ENCODE measurements at regions not wholly inside any gene's neighbourhood (a gene's known extent, or its start where the extent isn't known, plus 50 kb on each side); places are given as distances from the start of the nearest gene placed in this dataset.
"Not testable (repeated sequence)": the region's sequence is repeated elsewhere in the genome, so short reads cannot be mapped to it uniquely, and the experiment has no call there.

DNA sequence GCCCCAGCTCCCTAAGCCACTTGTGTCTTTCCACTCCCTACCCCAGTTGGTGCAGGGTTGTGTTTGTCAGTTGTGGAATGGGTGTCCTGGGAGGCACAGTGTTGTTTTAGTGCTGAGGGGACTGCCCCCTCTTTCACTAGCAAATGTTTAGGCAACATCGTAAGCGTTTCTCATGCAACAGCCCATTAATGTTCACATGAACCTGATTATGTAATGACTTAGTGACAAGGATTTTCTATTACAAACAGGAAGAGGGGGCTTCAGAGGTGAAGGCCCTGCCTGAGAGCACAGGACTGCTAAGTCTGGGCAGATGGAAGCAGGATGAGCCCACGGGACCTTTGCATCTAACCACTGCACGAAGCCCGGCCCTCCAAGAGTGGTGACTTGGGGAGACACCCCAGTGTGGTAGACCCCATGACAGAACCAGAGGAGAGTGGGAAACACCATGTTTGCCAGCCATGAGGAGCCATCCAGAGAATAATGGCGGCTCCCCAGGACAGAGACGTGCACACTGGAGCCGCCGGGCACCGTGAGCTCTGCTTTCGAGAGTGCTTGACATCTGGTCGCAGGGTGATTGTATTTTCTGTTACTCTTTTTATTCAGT lies 339.7 kb downstream of the THBS2 start:
- in situ Hi-C loops (cut with HindIII; ENCODE audit: low pct_ligation_motif_present, low pct_unique_long_range_greater_than_20kb, low sequenced_read_pairs) = no loop called here

DNA sequence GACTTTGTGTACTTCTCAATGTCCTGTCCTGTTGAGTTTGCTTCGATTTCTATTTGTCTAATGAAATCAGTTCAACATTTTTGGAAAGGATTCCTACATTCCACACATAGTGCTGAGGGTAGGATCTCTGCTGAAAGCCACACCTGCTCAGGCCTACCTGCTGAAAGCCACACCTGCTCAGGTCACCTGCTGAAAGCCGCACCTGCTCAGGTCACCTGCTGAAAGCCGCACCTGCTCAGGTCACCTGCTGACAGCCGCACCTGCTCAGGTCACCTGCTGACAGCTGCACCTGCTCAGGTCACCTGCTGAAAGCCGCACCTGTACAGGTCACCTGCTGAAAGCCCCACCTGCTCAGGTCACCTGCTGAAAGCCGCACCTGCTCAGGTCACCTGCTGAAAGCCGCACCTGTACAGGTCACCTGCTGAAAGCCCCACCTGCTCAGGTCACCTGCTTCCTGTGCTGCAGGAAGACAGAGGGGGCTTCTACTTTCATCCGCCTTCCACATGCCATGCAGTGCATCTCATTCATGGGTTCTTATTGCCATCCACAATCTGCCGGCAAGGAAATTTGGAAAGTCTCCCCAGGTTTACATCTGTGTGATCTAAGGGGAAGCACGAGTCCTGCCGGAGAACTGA lies 340.3 kb downstream of the THBS2 start:
- in situ Hi-C loops (cut with HindIII; ENCODE audit: low pct_ligation_motif_present, low pct_unique_long_range_greater_than_20kb, low sequenced_read_pairs); DNase-seq: not testable (repeated sequence)

More for the DNA sequence above, 339.7 kb downstream of the THBS2 start:
- no peak for DNase-seq

DNA sequence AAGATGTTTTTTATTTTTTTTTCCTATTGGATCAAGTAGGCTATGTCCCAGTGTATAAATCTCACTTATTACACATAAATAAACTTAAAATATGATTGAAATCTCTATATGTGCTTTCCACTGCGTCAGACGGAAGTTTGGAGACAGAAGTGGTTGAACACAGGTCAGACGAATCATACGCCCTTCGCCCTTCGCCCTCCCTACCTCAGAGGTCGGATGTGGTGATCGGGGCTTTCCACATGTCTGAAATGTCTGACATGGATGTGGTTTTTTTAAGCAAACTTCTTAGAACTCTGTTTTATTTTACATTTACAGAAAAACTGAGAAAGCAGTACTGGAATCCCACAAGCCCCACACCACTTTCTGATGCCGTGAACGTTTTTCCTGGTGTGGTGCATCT lies 344.4 kb downstream of the THBS2 start:
- no peak for DNase-seq
- in situ Hi-C loops (cut with HindIII; ENCODE audit: low pct_ligation_motif_present, low pct_unique_long_range_greater_than_20kb, low sequenced_read_pairs) = no loop called here

DNA sequence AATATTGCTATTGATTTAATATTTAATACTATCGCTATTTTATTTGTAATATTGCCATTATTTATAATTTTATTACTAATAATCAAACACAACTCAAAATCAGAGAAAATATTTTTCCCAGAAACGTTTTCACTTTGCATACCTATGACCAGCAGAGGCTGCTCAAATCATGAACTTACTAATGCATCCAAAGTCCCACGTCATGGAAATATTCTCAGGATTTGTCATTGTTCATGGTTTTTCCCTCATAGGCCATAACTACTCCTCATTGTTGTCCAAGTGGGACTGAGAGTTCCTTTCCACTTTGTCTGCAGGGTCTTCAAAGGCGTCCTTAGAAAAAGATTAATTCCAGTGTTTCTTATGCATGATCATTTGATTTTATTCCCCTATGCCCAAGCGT lies 344.8 kb downstream of the THBS2 start:
- DNase-seq = no peak
- in situ Hi-C loops (cut with HindIII; ENCODE audit: low pct_ligation_motif_present, low pct_unique_long_range_greater_than_20kb, low sequenced_read_pairs) = no loop called here

DNA sequence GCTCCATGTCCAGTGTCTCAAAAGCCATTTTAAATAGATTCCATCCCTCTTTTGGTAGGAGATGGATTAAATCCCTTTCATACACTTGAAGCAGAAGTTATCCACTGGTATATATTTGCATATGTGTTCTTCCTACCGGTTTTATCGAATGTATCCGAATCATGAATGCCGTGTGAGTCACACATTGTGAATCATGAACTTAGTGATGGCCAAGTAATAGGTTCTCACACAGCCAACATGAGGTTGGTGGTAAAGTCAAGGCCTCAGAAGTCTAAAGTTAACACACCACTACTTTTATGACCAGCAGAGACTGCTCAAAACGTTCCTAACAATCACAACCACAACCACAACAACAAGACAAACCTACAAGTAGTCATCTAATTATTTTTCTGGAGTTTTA lies 345.5 kb downstream of the THBS2 start:
- no peak for DNase-seq
- in situ Hi-C loops (cut with HindIII; ENCODE audit: low pct_ligation_motif_present, low pct_unique_long_range_greater_than_20kb, low sequenced_read_pairs) = no loop called here

DNA sequence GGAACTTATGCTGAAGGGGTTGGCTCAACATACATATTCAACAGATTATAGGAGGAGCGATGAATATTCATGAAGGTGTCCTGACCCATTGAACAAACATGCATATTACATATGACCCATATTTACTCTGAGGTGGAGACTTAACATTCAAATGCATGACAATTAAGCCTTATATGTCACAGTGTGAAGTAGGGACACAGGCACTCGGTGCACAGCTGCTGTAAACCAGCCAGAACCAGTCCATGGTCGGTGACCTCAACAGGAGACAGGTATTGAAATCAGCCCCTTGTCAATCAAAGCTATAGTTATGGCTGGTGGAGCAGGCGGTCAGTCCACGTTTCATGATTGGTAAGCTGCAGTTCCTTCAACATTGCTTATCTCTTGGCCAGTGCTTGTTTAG lies 347.3 kb downstream of the THBS2 start:
- in situ Hi-C loops (cut with HindIII; ENCODE audit: low pct_ligation_motif_present, low pct_unique_long_range_greater_than_20kb, low sequenced_read_pairs) = no loop called here
- no peak for DNase-seq

DNA sequence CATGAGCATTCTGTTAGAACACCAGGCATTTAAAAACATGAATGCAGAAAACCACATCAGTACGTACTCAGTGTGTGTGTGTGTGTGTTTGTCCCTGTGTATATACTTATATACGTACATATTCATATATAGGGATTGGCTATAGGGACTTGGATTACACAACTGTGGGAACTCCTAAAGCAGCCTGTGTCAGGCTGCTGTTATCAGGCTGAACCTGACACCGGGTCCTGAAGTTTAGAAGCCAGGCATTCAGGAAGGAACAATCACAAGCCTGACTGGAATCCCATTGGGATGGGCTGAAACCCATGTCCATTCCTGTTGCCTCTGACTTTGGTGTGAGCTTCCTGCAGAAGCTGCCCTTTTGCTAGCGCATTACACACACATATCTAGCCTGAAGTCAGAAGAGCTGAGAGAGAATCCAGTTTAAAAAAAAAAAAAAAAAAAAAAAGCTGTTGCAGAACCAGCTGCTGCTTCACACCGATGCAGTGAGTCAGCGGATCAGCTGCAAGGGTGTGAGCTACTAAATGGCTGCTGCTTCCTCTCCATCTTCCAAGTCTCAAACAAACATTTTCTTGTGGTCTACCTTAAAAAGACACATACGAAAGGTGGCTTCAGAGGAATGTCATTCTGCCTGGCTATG lies 348.1 kb downstream of the THBS2 start:
- in situ Hi-C loops (cut with HindIII; ENCODE audit: low pct_ligation_motif_present, low pct_unique_long_range_greater_than_20kb, low sequenced_read_pairs) = no loop called here
- no peak for DNase-seq

DNA sequence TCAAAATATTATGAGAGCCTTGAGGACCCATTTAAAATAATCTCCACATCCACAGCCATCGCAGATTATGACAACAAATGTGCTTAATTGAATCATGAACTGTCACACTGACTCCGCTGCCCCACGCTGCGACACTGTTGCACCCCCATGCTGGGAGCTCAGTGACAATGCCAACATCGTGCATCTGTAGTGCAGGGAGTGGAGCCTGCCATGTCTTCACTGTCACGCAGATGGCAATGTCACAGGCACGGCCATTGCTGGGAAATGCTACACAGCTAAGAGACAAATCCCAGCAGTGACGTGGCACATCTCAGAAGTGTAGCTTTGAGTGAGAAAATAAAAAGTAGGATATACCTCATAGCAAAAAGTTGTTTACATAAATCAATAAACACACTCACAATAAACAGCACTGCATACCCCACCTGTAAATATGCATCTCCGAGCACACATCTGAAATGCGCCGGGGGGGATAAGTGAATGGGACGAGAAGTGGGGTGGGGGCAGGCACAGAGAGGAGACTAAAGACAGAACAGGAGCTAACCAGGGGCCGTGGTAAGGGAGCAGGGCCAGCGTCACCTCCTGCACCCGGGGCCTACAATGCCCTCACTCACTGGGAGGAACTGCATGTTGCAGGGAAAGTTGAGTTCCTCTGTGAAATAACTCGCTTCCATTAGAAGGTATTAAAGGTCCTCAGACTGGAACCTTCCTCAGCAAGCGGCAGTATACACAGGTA lies 349.9 kb downstream of the THBS2 start:
- in situ Hi-C loops (cut with HindIII; ENCODE audit: low pct_ligation_motif_present, low pct_unique_long_range_greater_than_20kb, low sequenced_read_pairs) = no loop called here
- DNase-seq = no peak

DNA sequence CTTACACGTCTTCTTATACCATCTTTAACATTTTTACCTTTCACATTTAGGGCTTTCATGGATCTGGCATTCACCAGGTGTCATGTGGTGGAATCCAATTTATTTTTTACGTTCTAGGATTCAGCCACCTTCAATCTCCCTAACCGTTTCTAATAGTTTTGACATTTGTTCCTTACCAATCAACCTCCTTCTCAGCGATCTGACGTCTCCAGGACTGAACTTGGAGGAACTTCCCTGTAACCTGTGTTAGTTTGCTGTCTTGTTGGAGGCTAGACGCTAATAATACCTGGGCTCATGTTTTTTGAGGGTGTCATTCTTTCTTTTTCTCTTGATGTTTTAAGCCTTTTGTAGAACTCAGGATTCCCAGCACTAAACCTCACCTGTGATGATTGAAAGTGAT lies 351.6 kb downstream of the THBS2 start:
- in situ Hi-C loops (cut with HindIII; ENCODE audit: low pct_ligation_motif_present, low pct_unique_long_range_greater_than_20kb, low sequenced_read_pairs) = no loop called here
- DNase-seq = no peak

DNA sequence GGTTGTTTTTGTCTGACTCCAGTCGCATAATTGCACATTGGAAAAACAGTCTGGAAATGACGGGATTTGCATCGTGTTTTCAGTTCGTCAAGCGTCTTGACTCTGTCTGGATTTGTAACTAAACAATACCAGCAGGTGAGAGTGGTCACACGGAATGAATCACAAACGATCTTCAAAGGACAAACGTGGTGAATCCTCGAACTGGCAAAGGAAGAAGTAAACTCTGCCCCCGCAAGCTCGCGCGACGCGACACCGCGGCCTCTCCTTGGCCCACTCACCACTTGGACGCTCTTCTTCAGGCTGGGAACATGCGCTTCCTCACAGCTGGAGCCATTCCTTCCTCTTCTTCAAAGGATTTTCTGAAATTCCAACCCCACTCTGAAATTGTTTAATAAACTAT lies 352.6 kb downstream of the THBS2 start:
- in situ Hi-C loops (cut with HindIII; ENCODE audit: low pct_ligation_motif_present, low pct_unique_long_range_greater_than_20kb, low sequenced_read_pairs) = no loop called here
- DNase-seq = no peak

DNA sequence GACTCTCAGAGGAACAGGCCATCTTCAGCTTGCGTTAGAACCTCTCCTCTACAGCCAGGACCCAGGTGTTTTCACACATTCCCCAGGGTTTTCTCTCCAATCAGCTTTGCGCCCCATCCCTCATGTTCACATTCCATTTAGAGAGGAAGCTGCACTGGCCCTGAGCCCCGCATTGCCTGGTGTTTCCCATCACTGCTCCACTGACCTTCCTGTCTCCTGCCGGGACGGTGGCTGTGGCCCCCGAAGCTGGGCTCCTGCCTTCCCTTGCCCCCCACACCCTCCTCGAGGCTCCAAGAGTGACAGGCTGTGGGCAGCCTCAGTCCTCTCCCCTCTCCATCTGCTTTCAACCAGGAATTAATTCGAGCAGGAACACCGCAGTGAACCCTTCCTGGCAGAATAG lies 357.3 kb downstream of the THBS2 start:
- in situ Hi-C loops (cut with HindIII; ENCODE audit: low pct_ligation_motif_present, low pct_unique_long_range_greater_than_20kb, low sequenced_read_pairs) = no loop called here
- DNase-seq = no peak

DNA sequence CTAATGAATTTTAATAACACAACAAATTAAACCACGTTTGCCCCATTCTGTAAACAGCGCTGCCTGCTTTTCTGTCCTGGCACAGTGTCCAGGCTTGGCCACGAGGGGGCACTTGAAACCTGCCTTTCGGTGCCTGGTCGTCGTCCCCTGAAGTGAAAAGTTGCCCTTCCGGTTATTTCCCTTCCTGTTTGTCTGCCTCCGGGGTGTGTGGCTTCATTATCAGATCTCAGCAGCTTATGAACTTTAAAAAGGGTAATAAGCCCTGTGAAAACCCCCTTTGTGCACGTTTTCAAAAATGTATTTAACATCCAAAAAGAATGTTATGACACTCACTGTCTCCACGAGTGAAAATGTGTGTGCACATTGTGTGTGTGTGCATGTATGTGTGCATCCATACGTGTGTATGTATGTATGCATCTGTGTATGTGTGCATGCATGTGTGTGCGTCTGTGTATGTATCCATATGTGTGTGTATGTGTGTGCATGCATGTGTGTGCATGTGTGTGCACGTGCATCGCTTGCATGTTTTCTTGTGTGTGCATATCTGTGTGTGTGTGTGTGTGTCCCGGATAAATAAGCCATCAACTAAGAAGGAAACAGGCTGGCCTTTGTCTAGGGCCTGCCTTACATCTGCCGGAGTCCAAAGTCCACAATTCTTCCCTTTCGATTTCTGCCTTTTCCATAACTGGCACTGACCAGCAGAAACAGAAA lies 358.4 kb downstream of the THBS2 start:
- peak; percentile 68 for DNase-seq
- in situ Hi-C loops (cut with HindIII; ENCODE audit: low pct_ligation_motif_present, low pct_unique_long_range_greater_than_20kb, low sequenced_read_pairs) = no loop called here

DNA sequence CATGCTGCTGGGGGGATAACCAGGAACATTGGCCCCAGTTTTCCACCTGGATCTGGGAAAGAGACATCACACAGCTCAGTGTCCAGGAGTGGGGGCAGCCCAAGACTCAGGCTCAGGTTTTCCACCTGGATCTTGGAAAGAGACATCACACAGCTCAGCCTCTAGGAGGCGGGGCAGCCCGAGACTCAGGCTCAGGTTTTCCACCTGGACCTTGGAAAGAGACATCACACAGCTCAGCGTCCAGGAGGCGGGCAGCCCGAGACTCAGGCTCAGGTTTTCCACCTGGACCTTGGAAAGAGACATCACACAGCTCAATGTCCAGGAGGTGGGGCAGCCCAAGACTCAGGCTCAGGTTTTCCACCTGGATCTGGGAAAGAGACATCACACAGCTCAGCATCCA lies 361.6 kb downstream of the THBS2 start:
- DNase-seq = no peak
- in situ Hi-C loops (cut with HindIII; ENCODE audit: low pct_ligation_motif_present, low pct_unique_long_range_greater_than_20kb, low sequenced_read_pairs) = no loop called here

DNA sequence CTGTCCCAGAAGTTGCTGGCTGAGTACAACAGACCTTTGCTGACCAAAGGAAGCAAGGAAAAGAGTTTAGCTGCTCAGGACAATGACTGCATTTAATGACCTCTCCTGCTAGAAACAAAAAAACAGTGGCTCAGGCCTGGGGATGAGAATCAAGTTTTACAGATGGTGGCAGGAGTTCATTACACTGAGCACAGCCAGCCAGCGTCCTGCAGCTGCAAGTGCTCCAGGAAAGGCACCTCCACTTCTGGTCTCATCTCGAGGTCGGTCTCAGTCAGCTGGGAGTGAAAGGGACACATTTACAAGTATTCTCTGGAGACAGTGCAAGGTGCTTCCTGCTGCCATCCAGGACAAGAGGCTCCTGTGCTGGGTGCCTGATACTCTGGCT lies 362.7 kb downstream of the THBS2 start:
- DNase-seq = no peak
- in situ Hi-C loops (cut with HindIII; ENCODE audit: low pct_ligation_motif_present, low pct_unique_long_range_greater_than_20kb, low sequenced_read_pairs) = no loop called here

DNA sequence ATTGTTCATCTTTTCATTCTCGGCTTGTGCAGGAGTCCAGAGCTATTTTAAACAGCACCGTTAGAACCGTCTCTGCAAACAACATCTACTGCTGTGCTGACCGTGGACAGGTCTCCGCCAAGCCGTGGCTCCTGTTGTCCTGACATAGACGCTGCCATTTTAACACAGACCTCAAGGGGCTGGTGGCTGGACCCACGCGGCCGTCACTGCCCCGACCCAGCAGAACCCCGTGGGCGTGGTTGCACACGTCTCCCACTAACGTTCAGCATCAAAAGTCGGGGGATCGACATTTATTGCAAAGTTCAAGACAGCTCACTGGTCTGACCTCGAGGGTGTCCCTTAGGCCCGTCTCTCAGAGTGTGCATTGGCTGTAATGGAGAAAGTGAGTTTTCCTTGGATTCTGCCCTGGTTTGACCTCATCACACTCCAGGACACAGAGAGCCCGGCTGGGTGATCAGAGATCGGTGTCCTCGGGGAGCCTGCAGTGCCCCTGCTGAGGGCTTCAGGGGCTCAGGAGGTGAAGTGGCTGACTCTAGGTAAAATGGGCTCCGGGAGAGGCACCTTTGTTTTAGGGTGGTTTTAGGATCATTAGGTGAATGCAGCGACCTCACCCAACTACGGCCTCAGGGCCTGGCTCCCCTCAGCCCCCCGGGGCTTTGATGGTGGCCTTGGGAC lies 363.2 kb downstream of the THBS2 start:
- in situ Hi-C loops (cut with HindIII; ENCODE audit: low pct_ligation_motif_present, low pct_unique_long_range_greater_than_20kb, low sequenced_read_pairs) = no loop called here
- DNase-seq = no peak

DNA sequence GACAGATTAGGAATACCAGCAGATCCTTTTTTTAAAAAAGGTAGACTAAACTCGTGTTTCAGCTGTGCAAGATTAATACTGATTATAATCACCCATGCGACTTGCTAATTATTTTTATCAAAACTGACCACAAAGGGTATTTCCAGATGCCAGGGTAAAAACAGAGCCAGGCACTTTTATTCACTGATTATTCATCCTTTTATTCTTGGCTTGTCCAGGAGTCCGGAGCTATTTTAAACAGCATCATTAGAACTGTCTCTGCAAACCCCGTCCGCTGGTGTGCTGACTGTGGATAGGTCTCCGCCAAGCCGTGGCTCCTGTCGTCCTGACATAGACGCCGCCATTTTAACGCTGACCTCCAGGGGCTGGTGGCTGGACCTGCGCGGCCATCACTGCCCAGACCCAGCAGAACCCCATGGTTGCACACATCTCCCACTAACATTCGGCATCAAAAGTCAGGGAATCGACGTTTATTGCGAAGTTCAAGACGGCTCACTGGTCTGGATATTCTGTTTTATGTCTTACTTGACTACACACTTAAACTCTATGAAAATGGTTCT lies 364.8 kb downstream of the THBS2 start:
- DNase-seq = no peak
- in situ Hi-C loops (cut with HindIII; ENCODE audit: low pct_ligation_motif_present, low pct_unique_long_range_greater_than_20kb, low sequenced_read_pairs) = no loop called here

DNA sequence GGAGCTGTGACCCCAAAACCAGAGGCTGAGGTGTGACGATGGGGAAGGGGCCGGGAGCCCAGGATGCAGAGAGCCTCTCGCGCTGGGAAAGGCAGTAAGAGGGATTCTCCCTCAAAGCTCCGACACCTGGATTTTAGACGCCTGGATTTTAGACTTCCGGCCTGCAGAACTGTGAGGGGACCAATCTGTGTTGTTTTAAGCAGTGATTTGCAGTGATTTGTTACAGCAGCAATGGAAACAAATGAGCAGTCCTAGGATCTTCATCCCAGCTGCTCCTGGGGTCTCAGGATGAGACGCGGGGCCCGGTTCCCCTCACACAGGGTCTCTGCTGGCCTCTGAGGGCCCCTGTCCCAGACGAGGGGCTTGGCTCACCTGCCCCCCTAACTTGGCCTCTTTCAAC lies 365.5 kb downstream of the THBS2 start:
- in situ Hi-C loops (cut with HindIII; ENCODE audit: low pct_ligation_motif_present, low pct_unique_long_range_greater_than_20kb, low sequenced_read_pairs) = no loop called here
- no peak for DNase-seq

DNA sequence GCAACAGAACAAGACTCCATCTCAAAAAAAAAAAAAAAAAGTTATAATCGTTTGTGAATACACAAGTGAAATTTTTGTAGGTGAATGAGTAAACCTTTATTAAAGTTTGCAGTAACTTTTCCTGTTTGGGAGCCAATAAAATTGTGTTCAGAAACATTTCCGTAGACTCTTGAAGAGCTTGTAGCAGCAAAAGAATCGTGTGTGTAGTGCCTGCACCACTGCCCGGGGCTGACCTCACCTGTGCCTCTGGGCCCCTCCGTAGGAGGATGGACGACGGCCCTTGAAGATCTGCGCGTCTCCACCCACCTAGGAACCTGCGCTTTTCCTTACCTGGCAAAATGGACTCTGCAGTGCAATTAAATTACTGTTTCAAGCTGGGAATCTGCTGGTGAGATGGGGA lies 366.0 kb downstream of the THBS2 start:
- in situ Hi-C loops (cut with HindIII; ENCODE audit: low pct_ligation_motif_present, low pct_unique_long_range_greater_than_20kb, low sequenced_read_pairs) = no loop called here
- DNase-seq = no peak
